MM.1S (cell line): ENCODE measurements at regions not wholly inside any gene's neighbourhood (a gene's known extent, or its start where the extent isn't known, plus 50 kb on each side); places are given as distances from the start of the nearest gene placed in this dataset.

ENCODE experiments used
- CTCF ChIP-seq: fragments of 300-600 bp; sonication (generic); IDR thresholded peaks from 2 replicates; pipeline ENCODE4 v1.5.1; 2016; ENCODE audit warnings: antibody characterized with exemption, low read length, mixed read lengths
- EZH2 ChIP-seq: fragments of 300-600 bp; sonication (generic); optimal IDR thresholded peaks from 2 replicates; pipeline ENCODE3; 2017; ENCODE audit warnings: low read depth, mild to moderate bottlenecking, antibody characterized with exemption, low read length, mixed read lengths

DNA sequence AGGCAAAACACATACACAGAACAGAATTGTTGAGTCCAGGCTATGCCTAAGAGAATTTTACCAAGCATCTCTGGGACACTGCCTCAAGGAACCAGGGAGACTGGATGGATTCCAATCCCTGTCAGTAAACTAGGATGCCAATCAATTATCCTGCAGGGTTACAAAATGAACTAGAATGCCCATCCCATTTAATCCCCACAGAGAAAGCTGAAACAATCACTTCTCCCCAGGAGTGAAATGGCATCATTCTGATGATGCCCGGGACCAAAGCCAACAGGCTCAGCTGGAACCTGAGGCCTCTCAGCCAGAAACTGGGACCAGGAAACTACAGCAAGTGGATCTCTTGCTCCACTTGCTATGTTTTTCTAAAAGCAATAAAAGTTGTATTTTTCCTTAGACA is 130.0 kb upstream of the TJP1 start:
- TF ChIP-seq EZH2 (no peak), CTCF (no peak)
